PC-9 (cell line): ENCODE measurements at regions not wholly inside any gene's neighbourhood (a gene's known extent, or its start where the extent isn't known, plus 50 kb on each side); places are given as distances from the start of the nearest gene placed in this dataset.
A peak's percentile ranks its signal among the peaks of the same experiment; 100 is the strongest.

Source experiments
- BruUV-seq: library from RNA; stranded (reverse); fragments of 400-500 nt; replicated peaks from 2 replicates; lab custom pipeline; 2021; lab: Mats Ljungman, UMichigan
- CTCF ChIA-PET: fragments of 300-600 bp; sonication (Branson Sonifier 250); formaldehyde crosslinking; loops from one replicate; lab custom pipeline; 2022; ENCODE audit warnings: antibody characterized with exemption; lab: Charles Lee
- POLR2A ChIA-PET: fragments of 300-600 bp; sonication (Branson Sonifier 250); formaldehyde crosslinking; loops from one replicate; lab custom pipeline; 2022; ENCODE audit warnings: antibody characterized with exemption; ENCODE audit not compliant: unreplicated experiment; lab: Charles Lee
- DNase-seq, 2 experiments: peaks; one replicate each; pipeline versions ENCODE4 v3.0.0 to v3.0.0-alpha.2; 2015 to 2022; ENCODE audit warnings: mixed read lengths in 1 of 2
- H2AFZ ChIP-seq: fragments of 200-600 bp; sonication (generic); 2 replicates; pipeline ENCODE4 v1.8.1; 2017; ENCODE audit warnings: antibody characterized with exemption
- H3F3A ChIP-seq: fragments of 200-600 bp; sonication (generic); 2 replicates; pipeline ENCODE4 v1.8.1; 2017; ENCODE audit warnings: antibody characterized with exemption, mild to moderate bottlenecking, low read depth; ENCODE audit not compliant: insufficient read depth
- H3K27ac ChIP-seq: fragments of 200-600 bp; sonication (generic); 2 replicates; pipeline ENCODE4 v1.6.1; 2016; ENCODE audit warnings: mixed run types
- H3K27me3 ChIP-seq: fragments of 200-600 bp; sonication (generic); 2 replicates; pipeline ENCODE4 v1.6.1; 2016; ENCODE audit warnings: low read depth, mixed run types; ENCODE audit not compliant: insufficient read depth
- H3K36me3 ChIP-seq: fragments of 200-600 bp; sonication (generic); 2 replicates; pipeline ENCODE4 v1.6.1; 2016; ENCODE audit warnings: low read depth, mixed run types
- H3K4me1 ChIP-seq: fragments of 200-600 bp; sonication (generic); replicated peaks from 2 replicates; pipeline ENCODE4 v1.6.1; 2016; ENCODE audit warnings: mixed run types; ENCODE audit not compliant: insufficient read depth
- H3K4me2 ChIP-seq: fragments of 200-600 bp; sonication (generic); 2 replicates; pipeline ENCODE4 v1.6.1; 2017; ENCODE audit warnings: mixed run types
- H3K4me3 ChIP-seq: fragments of 200-600 bp; sonication (generic); 2 replicates; pipeline ENCODE4 v1.6.1; 2016; ENCODE audit warnings: mixed run types
- H3K79me2 ChIP-seq: fragments of 200-600 bp; sonication (generic); 2 replicates; pipeline ENCODE4 v1.6.1; 2017; ENCODE audit warnings: low read depth, mixed run types
- H3K9me2 ChIP-seq: fragments of 200-600 bp; sonication (generic); 2 replicates; pipeline ENCODE4 v1.8.1; 2017; ENCODE audit warnings: mild to moderate bottlenecking; ENCODE audit not compliant: insufficient read depth
- H3K9me3 ChIP-seq: fragments of 200-600 bp; sonication (generic); 2 replicates; pipeline ENCODE4 v1.8.1; 2016; ENCODE audit warnings: low read depth; ENCODE audit not compliant: insufficient read depth
- H4K20me1 ChIP-seq: fragments of 200-600 bp; sonication (generic); 2 replicates; pipeline ENCODE4 v1.8.1; 2017; ENCODE audit not compliant: insufficient read depth
- EZH2 ChIP-seq: fragments of 200-600 bp; sonication (generic); IDR thresholded peaks from 2 replicates; pipeline ENCODE4 v1.8.0; 2017; ENCODE audit warnings: antibody characterized with exemption, low read depth
- intact Hi-C: fragments of 100-400 bp; cut with micrococcal nuclease; formaldehyde crosslinking; loops from one replicate; pipeline ENCODE4 v1.10.0; 2022; ENCODE audit not compliant: unreplicated experiment
- TF ChIP-seq, protein P1 (sequence below): fragments of 200-600 bp; sonication (generic); conservative IDR thresholded peaks from 2 replicates; pipeline ENCODE4 v1.6.1; 2017; ENCODE audit warnings: mixed run types, antibody characterized with exemption, mild to moderate bottlenecking, moderate library complexity

DNA sequence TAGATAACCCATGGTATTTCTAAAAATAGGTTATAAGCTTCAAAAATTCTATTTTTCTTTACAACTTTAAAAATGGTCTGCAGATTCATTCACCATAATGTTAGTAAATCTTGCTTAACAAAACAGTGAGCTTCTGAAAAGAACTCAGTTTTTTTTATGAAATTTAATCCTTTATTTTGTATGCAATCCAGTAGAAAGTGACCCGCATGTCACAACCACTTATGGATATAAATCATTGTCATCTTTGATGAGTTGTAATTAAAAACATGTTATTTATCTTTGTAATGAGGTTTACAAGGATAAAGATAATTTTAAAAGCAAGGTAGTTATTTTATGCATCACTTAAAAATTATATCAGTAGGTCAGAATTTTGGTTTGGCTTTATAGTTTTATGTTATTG is 173.5 kb upstream of the SEMA3A start:
- Histone ChIP-seq H3K9me2 (no peaks in the 10 kb centered on the region), H3K4me3 (no peak overlapping the region), H4K20me1 (no peaks in the 10 kb centered on the region), H2AFZ (no peak overlapping the region), H3F3A (no peaks in the 10 kb centered on the region), H3K27me3 (no peaks in the 10 kb centered on the region), H3K27ac (no peak overlapping the region), H3K9me3 (no peaks in the 10 kb centered on the region), H3K36me3 (no peaks in the 10 kb centered on the region), H3K79me2 (no peaks in the 10 kb centered on the region), H3K4me1 (no peaks in the 10 kb centered on the region), H3K4me2 (no peak overlapping the region)
- no peak for DNase-seq
- intact Hi-C loops, result no loop called here
- ChIA-PET CTCF (no interaction called here), POLR2A (interaction anchor here (0.7 to 0.9 kb wide), 2 partner anchors 63 to 1800 kb away, joined by 3 to 9 read pairs; no protein-coding TSS in a partner anchor)
- no TSS peak for BruUV-seq
- TF ChIP-seq, protein P1, sequence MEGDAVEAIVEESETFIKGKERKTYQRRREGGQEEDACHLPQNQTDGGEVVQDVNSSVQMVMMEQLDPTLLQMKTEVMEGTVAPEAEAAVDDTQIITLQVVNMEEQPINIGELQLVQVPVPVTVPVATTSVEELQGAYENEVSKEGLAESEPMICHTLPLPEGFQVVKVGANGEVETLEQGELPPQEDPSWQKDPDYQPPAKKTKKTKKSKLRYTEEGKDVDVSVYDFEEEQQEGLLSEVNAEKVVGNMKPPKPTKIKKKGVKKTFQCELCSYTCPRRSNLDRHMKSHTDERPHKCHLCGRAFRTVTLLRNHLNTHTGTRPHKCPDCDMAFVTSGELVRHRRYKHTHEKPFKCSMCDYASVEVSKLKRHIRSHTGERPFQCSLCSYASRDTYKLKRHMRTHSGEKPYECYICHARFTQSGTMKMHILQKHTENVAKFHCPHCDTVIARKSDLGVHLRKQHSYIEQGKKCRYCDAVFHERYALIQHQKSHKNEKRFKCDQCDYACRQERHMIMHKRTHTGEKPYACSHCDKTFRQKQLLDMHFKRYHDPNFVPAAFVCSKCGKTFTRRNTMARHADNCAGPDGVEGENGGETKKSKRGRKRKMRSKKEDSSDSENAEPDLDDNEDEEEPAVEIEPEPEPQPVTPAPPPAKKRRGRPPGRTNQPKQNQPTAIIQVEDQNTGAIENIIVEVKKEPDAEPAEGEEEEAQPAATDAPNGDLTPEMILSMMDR, result no peak
- no peak for TF ChIP-seq EZH2

DNA sequence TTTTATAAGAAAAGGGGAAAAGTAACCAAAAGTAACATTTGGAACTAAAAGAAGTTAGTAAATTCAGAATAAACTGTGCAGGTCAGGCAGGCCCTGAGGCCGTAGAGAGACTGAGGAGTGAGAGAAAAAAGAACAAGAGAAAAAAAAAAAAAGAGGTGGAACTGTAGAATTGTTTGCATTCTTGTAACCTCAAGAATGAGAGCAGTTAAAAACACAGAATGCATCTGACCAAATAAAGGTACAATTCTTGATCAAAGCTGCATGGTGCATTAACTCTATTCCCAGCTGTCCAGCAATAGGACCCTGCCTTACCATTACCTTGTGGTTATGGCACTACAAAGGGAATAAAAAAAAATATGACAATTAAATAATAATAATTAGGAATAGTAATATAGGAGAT is 170.1 kb upstream of the SEMA3A start:
- ChIA-PET POLR2A (interaction anchor here (0.6 kb wide), 1 partner anchor 924 kb away, joined by 21 read pairs; no protein-coding TSS in a partner anchor), CTCF (no interaction called here)
- peaks cover 6% of the 10 kb centered on the region; the same call in 1 of the 2 replicates for H3K9me2 ChIP-seq
- H3F3A ChIP-seq, result no peaks in the 10 kb centered on the region
- H2AFZ ChIP-seq, result no peak overlapping the region
- no peak for DNase-seq
- no peaks in the 10 kb centered on the region for H3K4me1 ChIP-seq
- intact Hi-C loops, result no loop called here
- H3K4me2 ChIP-seq, result no peak overlapping the region
- no peak for TF ChIP-seq EZH2
- TF ChIP-seq, protein P1, result no peak
- no peak overlapping the region for H3K27ac ChIP-seq
- no peaks in the 10 kb centered on the region for H3K27me3 ChIP-seq
- H3K79me2 ChIP-seq, result no peaks in the 10 kb centered on the region
- H3K36me3 ChIP-seq, result no peaks in the 10 kb centered on the region
- no TSS peak for BruUV-seq
- no peaks in the 10 kb centered on the region for H3K9me3 ChIP-seq
- no peak overlapping the region for H3K4me3 ChIP-seq
- no peaks in the 10 kb centered on the region for H4K20me1 ChIP-seq

DNA sequence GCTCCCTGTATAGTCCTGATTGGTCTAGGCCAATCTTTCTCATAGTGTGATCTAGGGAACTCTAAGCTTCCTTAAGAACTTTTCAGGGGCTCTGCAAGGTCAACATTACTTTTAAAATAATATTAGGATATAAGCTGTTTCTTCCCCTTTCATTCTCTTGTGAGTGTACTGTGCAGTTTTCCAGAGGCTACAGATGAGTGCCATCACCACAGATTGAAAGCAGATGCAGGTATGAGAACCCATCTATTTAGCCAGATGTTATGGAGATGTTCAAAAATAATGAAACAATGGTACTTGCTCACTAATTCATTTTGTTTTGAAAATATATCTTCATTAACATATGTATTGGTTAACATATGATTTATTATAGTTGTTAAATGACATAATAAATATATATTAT is 169.2 kb upstream of the SEMA3A start:
- ChIA-PET POLR2A (no interaction called here), CTCF (no interaction called here)
- intact Hi-C loops, result no loop called here
- H3K27ac ChIP-seq, result no peak overlapping the region
- no peak overlapping the region for H3K4me2 ChIP-seq
- no peak for TF ChIP-seq EZH2
- TF ChIP-seq, protein P1, result no peak
- no peaks in the 10 kb centered on the region for H3K9me3 ChIP-seq
- H2AFZ ChIP-seq, result 0 out of 2 replicates have a peak overlapping the region, but pooled peaks have one; percentile 44
- H3K4me1 ChIP-seq, result no peaks in the 10 kb centered on the region
- no peaks in the 10 kb centered on the region for H3F3A ChIP-seq
- H3K79me2 ChIP-seq, result no peaks in the 10 kb centered on the region
- DNase-seq, result no peak
- H3K4me3 ChIP-seq, result no peak overlapping the region
- H3K9me2 ChIP-seq, result peaks cover 6% of the 10 kb centered on the region; the same call in 1 of the 2 replicates
- H3K27me3 ChIP-seq, result no peaks in the 10 kb centered on the region
- no TSS peak for BruUV-seq
- no peaks in the 10 kb centered on the region for H4K20me1 ChIP-seq
- H3K36me3 ChIP-seq, result no peaks in the 10 kb centered on the region
